LNCaP clone FGC (cell line): ENCODE measurements at regions not wholly inside any gene's neighbourhood (a gene's known extent, or its start where the extent isn't known, plus 50 kb on each side); places are given as distances from the start of the nearest gene placed in this dataset.

ENCODE experiments used
- DNase-seq: peaks from one replicate; pipeline ENCODE4 v3.0.0-alpha.2; 2011; ENCODE audit warnings: low read depth
- H3K4me3 ChIP-seq: 2 replicates; pipeline ENCODE4 v1.5.1; 2011; ENCODE audit warnings: mild to moderate bottlenecking, low read depth, low read length, control low read depth
- TF ChIP-seq, protein P1 (sequence below): IDR thresholded peaks from 2 replicates; pipeline ENCODE4 v1.5.1; 2012; ENCODE audit warnings: mild to moderate bottlenecking; ENCODE audit not compliant: control insufficient read depth, insufficient read depth; ENCODE audit errors: extremely low read depth

DNA sequence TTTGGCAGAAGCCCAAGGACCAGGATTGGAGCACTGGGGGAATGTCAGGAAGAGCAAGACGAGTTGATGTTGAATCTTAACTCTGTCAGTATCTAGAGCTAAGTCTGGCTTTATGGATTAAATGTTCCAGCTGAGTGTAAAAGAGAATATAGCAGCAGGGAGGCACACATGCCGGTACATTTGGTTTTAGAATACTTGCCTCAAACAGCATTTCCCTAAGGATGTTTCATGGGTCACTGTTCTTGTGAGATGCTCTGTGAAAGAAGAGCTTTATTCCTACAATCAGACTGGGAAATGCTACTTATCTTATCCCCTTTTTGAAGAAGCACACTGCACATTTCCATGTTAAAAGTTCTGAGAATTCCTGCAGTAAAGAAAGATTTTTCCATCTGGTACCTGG is 440.3 kb upstream of the B3GALT2 start:
- no peak for DNase-seq
- no peak overlapping the region for H3K4me3 ChIP-seq
- TF ChIP-seq, protein P1, sequence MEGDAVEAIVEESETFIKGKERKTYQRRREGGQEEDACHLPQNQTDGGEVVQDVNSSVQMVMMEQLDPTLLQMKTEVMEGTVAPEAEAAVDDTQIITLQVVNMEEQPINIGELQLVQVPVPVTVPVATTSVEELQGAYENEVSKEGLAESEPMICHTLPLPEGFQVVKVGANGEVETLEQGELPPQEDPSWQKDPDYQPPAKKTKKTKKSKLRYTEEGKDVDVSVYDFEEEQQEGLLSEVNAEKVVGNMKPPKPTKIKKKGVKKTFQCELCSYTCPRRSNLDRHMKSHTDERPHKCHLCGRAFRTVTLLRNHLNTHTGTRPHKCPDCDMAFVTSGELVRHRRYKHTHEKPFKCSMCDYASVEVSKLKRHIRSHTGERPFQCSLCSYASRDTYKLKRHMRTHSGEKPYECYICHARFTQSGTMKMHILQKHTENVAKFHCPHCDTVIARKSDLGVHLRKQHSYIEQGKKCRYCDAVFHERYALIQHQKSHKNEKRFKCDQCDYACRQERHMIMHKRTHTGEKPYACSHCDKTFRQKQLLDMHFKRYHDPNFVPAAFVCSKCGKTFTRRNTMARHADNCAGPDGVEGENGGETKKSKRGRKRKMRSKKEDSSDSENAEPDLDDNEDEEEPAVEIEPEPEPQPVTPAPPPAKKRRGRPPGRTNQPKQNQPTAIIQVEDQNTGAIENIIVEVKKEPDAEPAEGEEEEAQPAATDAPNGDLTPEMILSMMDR: no peak

DNA sequence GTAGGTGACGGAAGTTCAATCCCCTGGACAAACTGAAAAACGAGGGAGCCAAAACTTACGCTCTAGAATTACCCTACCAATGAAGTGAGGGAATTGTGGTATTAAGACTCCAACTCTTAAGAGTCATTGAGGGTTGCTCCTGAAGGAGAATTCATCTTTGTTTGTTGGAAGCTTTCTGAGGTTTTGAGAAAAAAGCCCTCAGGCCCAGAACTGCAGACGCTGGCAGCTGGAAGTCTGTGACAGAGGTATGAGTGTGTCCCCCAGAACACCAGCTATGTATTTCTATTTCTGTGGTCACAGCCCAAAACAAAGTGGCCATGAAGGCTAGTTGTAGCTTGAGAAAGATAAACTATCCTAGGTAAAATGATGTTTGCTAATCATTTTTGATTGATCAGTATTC is 438.8 kb upstream of the B3GALT2 start:
- TF ChIP-seq, protein P1: no peak
- no peak for DNase-seq
- no peak overlapping the region for H3K4me3 ChIP-seq

DNA sequence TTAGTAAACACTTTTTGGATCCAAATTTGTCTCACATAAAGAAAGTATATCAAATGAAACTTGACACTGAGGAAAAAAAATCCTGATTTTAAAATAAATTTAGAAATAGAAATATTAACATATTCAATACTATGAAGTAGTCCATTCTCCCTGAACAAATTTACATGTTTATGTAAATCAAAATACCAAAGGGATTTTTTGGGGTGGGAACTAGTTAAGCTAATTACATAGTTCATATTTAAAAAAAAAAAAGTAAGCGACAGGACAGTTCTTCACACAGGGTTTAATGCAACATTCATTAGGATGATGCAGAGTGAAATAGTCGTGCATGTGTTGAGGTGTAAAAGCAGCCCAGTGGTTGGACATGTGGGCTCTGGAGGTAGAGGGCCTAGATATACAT is 433.5 kb upstream of the B3GALT2 start:
- DNase-seq: no peak
- H3K4me3 ChIP-seq: no peak overlapping the region
- TF ChIP-seq, protein P1: no peak

DNA sequence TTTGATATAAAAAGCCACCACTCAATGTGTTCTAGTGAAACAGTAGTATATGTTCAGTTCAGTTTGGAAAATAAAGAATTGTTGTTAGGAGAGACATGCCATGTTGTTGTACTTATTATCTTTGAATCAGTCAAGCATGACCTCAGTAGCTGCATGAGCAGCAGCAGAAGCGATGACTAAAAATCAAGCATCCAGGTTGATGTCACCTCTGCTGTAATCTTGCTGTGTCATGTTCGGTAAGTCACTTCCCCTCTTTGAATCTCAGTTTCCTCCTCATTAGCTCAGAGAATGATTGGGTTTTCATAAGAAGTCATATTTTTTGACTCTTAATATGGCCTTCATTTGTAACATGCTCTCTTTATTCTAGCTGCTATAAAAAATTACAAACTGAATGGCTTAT is 428.4 kb upstream of the B3GALT2 start:
- TF ChIP-seq, protein P1: no peak
- DNase-seq: no peak

DNA sequence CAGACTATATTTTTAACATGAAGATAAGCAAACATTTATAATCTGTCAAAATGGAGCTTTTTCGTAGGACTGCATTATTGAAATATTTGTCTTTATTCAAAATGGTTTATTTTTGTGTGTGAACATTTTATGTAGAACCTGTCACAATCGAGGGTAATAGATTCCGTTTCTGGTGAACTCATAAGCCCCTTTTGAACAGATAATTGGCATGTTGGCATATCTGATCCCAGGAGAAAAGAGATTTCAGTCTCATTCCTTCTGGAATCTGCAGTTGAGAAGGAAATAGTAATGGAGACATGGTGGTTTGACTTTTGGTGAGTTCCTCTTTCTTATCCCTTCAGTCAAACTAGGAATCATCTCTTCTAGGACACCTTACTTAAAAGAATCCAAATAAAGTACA is 427.9 kb upstream of the B3GALT2 start:
- H3K4me3 ChIP-seq: no peak overlapping the region
- TF ChIP-seq, protein P1: no peak
- DNase-seq: no peak

More for the DNA sequence above, 428.4 kb upstream of the B3GALT2 start:
- no peak overlapping the region for H3K4me3 ChIP-seq

DNA sequence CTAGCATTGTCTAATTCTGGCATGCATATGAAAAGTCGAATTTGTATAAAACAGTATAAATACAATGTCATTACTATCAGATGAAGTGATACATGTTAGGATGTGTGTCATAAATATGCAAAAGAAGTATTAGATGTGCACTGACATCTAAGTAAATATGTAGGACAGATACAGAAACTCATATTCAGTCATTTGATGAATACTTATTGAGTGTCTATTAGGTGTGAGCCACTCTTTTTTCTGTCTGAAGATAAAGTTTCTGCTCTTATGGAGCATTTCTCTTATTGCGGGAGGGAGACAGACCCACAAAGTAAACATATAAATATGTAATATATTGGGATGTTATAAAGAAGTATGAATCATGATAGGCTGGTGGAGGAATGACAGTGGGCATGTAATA is 426.6 kb upstream of the B3GALT2 start:
- H3K4me3 ChIP-seq: no peak overlapping the region
- TF ChIP-seq, protein P1: no peak
- no peak for DNase-seq

DNA sequence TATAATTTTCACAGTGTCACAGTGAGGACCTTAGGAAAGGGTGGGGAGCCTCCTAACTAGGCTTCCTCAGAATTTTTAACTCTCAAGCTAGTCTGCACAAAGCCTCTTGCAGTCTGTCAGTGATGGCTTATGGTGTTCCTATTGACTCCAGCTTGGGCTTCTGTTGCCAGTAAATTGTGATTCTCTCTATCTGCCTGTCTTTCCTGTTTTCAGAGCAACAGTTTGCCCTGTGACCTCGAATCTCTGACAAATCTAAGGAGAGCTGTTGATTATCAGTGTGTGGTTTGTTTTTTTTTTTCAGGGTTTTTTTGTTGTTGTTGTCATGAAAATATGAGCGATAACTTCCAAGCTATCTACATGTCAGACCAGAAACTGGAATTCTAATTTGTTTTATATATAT is 423.2 kb upstream of the B3GALT2 start:
- H3K4me3 ChIP-seq: no peak overlapping the region
- TF ChIP-seq, protein P1: no peak
- no peak for DNase-seq
